ENCODE measurements at regions not wholly inside any gene's neighbourhood (a gene's known extent, or its start where the extent isn't known, plus 50 kb on each side); places are given as distances from the start of the nearest gene placed in this dataset.

- no peak for DNase-seq
Measured at GRCh38 chr12:115341442-115341841, 657.5 kb upstream of the TBX3 start.

GRCh38 chr12:115338566-115339294 lies 654.8 kb upstream of the TBX3 start:
- no peak for DNase-seq

DNA sequence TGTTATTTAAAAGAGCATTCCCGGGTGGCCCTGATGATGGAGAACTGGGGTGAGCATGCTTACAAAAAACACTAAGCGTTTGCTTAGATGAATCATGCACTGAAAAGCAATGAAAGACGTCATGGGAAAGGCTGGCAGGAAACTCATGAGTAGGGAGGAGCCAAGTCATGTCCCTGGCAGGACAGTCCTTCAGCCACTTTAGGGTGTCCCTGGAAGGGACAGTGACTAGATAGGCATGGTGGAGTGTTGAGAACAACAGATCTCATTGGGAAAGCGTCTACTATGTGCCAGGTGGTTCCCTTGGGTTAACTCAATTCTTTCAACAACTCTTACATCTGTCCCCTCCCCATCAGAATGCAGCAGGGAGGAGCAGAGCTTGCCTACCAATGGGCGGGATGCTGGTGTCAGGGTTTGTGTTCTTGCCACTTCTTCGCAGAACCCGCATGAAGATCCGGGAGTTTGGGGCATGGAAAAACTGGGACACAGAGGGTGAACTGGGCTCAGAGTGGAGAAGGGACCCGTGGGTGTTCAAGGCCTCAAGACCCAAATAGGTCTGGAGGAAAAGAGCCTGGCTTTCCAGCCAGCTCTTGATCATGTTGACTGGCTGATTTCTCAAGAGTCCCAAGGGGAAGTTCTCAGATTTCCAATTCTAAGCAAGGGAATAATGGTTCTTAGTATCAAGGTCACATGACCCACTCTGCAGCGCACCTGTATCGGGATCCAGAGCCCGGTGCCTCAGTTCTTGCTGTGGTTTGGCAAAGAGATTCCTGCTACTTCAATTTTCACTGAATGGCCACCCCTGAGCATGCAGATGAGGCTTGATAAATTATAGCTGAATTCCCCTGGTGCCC lies 653.9 kb upstream of the TBX3 start:
- DNase-seq = no peak

- no peak for DNase-seq
Measured at GRCh38 chr12:115336506-115336905, 652.5 kb upstream of the TBX3 start.

GRCh38 chr12:115335594-115335993 lies 651.6 kb upstream of the TBX3 start:
- no peak for DNase-seq

DNA sequence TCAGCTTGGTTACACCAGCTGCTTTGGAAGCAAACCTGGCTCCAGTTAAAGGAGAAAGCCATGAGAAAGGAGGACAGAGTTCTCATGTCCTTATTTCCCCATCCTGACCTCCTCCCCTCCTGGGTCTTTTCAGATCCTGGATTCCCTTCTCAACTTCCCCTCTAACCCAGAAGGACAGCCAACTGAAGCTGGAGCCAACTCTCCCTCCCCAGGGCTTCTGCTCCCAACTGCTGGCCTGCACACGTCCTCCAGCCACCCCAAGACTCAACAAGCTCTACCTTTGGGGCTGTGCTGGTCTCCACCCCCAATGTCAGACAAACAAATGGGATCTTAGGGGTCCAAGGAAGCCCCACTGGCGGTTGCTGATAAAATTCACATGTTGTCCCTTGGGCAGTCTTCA lies 651.1 kb upstream of the TBX3 start:
- no peak for DNase-seq

DNA sequence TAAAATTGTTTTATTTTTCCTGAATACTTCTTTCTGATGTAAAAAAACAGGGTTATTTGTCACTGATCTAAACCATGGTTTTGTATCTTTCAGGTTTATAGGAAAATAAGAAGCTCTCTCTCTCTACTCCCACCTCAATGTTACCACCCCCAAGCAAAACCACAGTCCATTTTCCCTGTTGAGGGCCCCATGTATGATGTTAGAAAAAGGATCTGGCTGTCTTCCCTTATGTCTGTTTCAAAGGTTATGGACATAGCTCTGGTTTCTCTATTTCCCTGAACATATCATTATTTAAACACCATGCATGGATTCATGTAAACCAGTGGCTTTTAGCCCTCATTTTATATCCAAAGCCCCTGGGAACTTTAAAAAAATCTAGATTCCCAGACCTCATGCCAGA lies 649.0 kb upstream of the TBX3 start:
- no peak for DNase-seq

GRCh38 chr12:115325858-115326257 lies 641.9 kb upstream of the TBX3 start:
- no peak for DNase-seq

GRCh38 chr12:115324949-115325593 lies 641.1 kb upstream of the TBX3 start:
- DNase-seq = no peak

GRCh38 chr12:115323223-115323905 lies 639.4 kb upstream of the TBX3 start:
- no peak for DNase-seq

DNA sequence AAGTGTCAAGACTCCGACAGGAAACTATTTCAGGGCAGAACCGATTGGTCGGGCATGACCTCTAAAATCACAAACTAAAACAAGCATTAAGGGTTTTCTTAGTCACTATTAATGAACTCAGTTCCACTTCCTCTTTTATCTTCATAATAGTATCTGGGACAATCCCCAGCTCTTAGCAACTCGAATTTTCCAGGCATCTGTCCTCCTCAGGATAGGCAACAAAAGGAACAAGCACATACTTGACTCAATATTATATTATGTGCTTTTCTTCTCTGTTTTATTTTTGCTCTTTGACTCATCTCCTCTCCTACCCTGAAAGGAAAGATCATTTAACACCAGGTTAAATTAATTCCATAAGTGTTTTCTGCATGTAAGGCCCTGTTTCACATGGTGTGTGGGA lies 638.3 kb upstream of the TBX3 start:
- DNase-seq = no peak

GRCh38 chr12:115320967-115321366 lies 637.0 kb upstream of the TBX3 start:
- no peak for DNase-seq

DNA sequence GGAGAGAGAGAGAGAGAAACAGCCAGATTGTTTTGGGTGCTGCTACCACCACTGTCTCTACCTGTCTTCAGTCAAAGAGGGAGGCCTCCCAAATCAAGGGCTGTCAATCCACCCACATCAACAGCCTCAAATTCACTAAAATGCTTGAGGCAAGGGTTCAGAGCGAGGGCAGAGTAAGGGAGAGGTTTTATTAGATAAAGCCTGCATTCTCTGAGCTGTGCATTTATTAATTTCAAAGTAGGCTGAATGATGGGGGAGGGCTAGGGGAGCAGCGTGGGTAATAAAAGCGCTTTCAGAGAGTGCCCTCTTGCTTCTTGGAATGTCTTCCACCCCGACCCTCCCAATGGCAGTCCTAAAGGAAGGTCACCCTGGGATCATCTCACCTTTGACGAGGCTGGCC lies 636.5 kb upstream of the TBX3 start:
- no peak for DNase-seq

GRCh38 chr12:115319446-115320040 lies 635.6 kb upstream of the TBX3 start:
- DNase-seq = no peak

DNA sequence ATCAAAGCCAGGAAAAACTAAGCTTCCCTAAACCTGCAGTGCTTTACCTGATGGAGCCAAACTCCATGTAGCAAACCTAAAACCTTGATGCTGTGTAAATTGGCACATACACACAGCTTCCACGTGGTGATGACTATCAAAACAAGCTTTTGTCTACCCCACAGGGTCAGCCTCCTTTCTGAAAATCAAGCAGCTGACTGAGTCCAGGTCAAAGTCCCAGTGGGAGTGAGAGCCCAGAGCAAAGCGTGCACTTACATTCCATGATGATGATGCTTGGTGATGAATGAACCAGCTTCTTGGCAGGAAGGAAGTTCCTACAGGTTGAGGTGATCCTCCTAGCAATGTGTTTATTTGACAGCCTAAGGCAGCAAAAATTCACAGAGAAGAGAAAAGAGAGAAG lies 630.0 kb upstream of the TBX3 start:
- DNase-seq = no peak

DNA sequence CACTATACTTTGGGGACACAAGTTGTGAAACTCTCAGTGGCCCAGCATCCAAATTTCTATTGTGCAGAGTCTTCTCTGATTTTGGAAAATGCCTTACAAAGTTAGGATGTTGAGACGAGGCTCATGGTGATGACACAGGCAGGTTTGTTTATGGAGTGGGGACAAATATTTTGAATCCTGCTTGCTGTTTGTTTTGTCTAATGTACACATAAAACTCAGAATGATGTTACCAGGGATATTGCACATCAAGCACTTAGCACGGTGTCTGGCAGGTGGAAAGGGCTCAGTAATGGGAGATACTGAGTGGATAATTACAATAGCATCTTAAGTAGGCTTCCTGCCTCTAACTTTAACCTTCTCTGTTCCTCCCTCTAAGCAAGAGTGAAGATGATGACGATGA lies 628.9 kb upstream of the TBX3 start:
- no peak for DNase-seq

DNA sequence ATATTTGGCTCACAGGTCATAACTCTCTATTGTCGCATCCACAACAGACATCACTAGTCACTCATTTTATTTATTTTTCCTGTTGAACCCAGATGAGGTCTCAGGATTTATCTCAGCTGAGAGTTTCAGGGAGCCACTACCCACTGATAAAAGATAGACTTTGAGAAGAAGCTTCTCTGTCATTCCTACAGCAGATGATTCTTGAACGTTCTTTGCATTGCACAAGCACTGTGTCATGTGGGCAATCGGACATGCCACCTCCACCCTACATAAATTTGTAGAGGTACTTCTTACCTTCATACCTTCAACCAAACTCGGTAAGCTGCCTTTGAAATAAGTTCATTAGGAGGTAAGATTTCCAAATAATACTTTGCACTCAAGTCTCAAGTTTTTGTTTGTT lies 627.9 kb upstream of the TBX3 start:
- no peak for DNase-seq

GRCh38 chr12:115308918-115309317 lies 624.9 kb upstream of the TBX3 start:
- DNase-seq = no peak

- no peak for DNase-seq
Measured at GRCh38 chr12:115306380-115306779, 622.4 kb upstream of the TBX3 start.

- DNase-seq = no peak
Measured at GRCh38 chr12:115305867-115306266, 621.9 kb upstream of the TBX3 start.

- DNase-seq = no peak
Measured at GRCh38 chr12:115305275-115305674, 621.3 kb upstream of the TBX3 start.

DNA sequence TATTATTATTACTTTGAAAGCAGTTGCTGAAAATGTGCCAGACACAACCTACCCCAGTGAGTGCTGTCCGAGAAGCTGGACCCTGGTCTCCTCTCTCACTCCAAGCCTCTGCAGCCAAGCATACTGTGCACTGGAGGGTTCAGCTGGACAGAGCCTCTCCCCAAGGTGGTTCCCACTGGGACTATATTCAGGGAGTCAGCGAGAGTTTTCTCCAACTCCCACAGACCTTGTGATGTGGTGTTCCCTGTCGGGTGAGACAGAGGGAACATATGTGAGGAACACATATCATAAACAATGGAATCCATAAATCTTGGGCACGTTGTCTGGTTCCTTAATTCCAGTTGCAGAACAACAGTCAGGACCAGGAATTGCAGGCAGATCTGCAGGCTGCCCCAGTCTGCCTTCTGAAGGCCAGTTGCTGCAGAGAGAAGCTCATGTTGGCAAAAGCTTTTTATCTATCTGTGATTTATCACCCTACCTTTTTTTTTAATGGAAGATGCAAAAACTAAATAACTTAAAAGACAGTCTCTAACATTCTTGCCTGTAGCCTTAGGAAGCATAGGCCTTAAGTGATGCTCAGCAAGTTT lies 619.8 kb upstream of the TBX3 start:
- no peak for DNase-seq

GRCh38 chr12:115297445-115297844 lies 613.5 kb upstream of the TBX3 start:
- no peak for DNase-seq
